ENCODE measurements at regions not wholly inside any gene's neighbourhood (a gene's known extent, or its start where the extent isn't known, plus 50 kb on each side); places are given as distances from the start of the nearest gene placed in this dataset.

- DNase-seq, result no peak
These were observed 190.4 kb upstream of the CCDC150 start for GRCh38 chr2:196449083-196449482.

GRCh38 chr2:196452758-196453157, 186.8 kb upstream of the CCDC150 start:
- DNase-seq, result no peak

GRCh38 chr2:196453613-196454047, 185.9 kb upstream of the CCDC150 start:
- no peak for DNase-seq

GRCh38 chr2:196454492-196454891, 185.0 kb upstream of the CCDC150 start:
- no peak for DNase-seq

GRCh38 chr2:196459539-196459938, 180.0 kb upstream of the CCDC150 start:
- no peak for DNase-seq

GRCh38 chr2:196463706-196464105, 175.8 kb upstream of the CCDC150 start:
- DNase-seq, result no peak

GRCh38 chr2:196464311-196464710, 175.2 kb upstream of the CCDC150 start:
- no peak for DNase-seq

- no peak for DNase-seq
These were observed 172.9 kb upstream of the CCDC150 start for GRCh38 chr2:196466581-196466980.

- DNase-seq, result no peak
These were observed 171.1 kb upstream of the CCDC150 start for GRCh38 chr2:196468394-196468793.

GRCh38 chr2:196473617-196474016, 165.9 kb upstream of the CCDC150 start:
- no peak for DNase-seq

GRCh38 chr2:196475611-196476010, 163.9 kb upstream of the CCDC150 start:
- DNase-seq, result no peak

- no peak for DNase-seq
These were observed 160.9 kb upstream of the CCDC150 start for GRCh38 chr2:196478588-196478987.

- DNase-seq, result no peak
These were observed 160.2 kb upstream of the CCDC150 start for GRCh38 chr2:196479350-196479749.

- DNase-seq, result no peak
These were observed 158.7 kb upstream of the CCDC150 start for GRCh38 chr2:196480653-196481323.

GRCh38 chr2:196481324-196481697, 158.2 kb upstream of the CCDC150 start:
- DNase-seq, result no peak

GRCh38 chr2:196482119-196483065, 157.1 kb upstream of the CCDC150 start:
- no peak for DNase-seq

GRCh38 chr2:196486146-196486545, 153.4 kb upstream of the CCDC150 start:
- DNase-seq, result no peak

- DNase-seq, result peak in 1 of 2 experiments; percentile 6
These were observed 152.1 kb upstream of the CCDC150 start for GRCh38 chr2:196487417-196487816.

- DNase-seq, result no peak
These were observed 150.1 kb upstream of the CCDC150 start for GRCh38 chr2:196489371-196489770.

GRCh38 chr2:196492946-196493345, 146.6 kb upstream of the CCDC150 start:
- no peak for DNase-seq

- DNase-seq, result no peak
These were observed 140.6 kb upstream of the CCDC150 start for GRCh38 chr2:196498962-196499361.

GRCh38 chr2:196499686-196500085, 139.8 kb upstream of the CCDC150 start:
- no peak for DNase-seq

- DNase-seq, result no peak
These were observed 138.7 kb upstream of the CCDC150 start for GRCh38 chr2:196500686-196501431.

Data from NCI-H1930 (cell line).